Activated T-cell treated with anti-CD3 and anti-CD28 coated beads, Interleukin-2, amount 50 U/mL, for 4 hours (primary cell): ENCODE measurements at regions not wholly inside any gene's neighbourhood (a gene's known extent, or its start where the extent isn't known, plus 50 kb on each side); places are given as distances from the start of the nearest gene placed in this dataset.

Experiments used
- ATAC-seq, 2 donors: fragments of 200-7000 bp; cut with Tn5 transposase; one replicate each; pipeline ENCODE4 v1.10.0; 2021
- DNase-seq: peaks from one replicate; pipeline ENCODE4 v3.0.0-alpha.2; 2020
- H3K27me3 Mint-ChIP-seq: one replicate; pipeline ENCODE4 v1.8.0; 2021; ENCODE audit warnings: low read depth, mixed read lengths
- H3K36me3 Mint-ChIP-seq: one replicate; pipeline ENCODE4 v1.8.0; 2022; ENCODE audit warnings: mixed read lengths; ENCODE audit not compliant: insufficient read depth
- H3K4me1 Mint-ChIP-seq: one replicate; pipeline ENCODE4 v1.8.0; 2021; ENCODE audit warnings: low read depth, mixed read lengths
- H3K4me3 Mint-ChIP-seq: one replicate; pipeline ENCODE4 v1.8.0; 2021; ENCODE audit warnings: mild to moderate bottlenecking, moderate library complexity, mixed read lengths
- H3K9me3 Mint-ChIP-seq: one replicate; pipeline ENCODE4 v1.8.0; 2021; ENCODE audit warnings: mixed read lengths

DNA sequence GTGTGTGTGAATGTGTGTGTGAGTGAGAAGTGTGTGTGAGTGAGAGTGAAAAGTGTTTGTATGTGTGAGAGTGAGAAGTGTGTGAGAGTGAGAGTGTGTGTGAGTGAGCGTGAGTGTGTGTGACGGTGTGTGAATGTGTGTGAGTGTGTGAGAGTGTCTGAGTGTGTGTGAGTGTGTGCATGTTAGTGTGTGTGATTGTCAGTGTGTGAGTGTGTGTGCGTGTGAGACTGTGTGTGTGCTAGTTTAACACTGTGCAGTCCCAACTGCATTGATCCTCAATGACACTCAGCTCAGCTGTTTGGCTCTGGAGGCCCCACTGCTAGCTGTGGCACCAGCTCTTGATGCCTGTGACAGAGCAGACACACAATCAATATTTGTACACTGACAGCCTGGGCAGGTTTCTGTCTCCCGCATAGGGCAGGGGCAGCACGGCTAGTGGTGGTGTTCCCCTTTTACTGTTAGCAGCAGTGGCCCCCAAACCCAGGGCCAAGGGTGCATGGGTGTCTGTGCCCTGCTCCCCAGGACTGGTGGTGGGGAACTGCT is 135.0 kb downstream of the INHBB start:
- peaks cover 4% of the 10 kb centered on the region for H3K27me3 Mint-ChIP-seq
- no peaks in the 10 kb centered on the region for H3K4me1 Mint-ChIP-seq
- no peak overlapping the region for H3K4me3 Mint-ChIP-seq
- ATAC-seq (no peak), DNase-seq (no peak)
- no peaks in the 10 kb centered on the region for H3K9me3 Mint-ChIP-seq
- H3K36me3 Mint-ChIP-seq = no peaks in the 10 kb centered on the region

DNA sequence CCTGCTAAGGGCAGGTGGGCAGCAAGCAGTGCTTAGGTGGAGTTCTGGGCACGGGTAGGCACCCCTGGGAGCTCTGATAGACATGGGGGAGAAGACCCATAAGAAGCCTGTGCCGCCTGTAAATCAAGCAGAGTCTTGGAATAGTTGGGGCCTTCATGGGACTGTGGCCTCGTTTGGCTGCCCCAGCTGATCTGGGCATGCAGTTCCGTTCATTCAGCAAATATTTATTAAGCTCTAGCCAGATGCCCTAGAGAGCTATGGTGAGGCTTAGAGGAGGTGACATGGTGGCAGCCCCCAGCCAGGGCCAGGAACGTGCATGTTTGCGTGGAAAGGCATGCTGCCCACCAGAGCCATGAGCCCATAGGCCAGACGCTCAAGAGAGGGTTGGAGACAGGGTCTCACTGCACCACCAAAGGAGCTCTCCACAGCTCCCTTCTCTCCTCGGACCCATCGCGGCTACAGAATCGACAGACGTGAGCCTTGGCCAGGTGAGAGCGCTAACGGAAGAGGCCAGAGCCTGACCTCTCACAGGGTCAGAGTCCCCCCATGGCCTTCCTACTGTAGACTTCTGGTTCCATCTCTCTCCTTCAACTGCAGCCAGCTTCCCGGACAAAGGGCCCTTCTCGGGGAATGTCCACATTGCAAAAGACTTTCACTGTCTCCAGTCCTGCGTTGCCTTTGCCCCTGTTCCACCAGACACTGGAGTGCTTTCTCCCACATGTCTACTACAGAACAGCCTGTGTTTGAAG is 135.7 kb downstream of the INHBB start:
- Mint-ChIP-seq H3K9me3 (no peaks in the 10 kb centered on the region), H3K4me3 (no peak overlapping the region), H3K4me1 (no peaks in the 10 kb centered on the region), H3K36me3 (no peaks in the 10 kb centered on the region), H3K27me3 (peaks cover 4% of the 10 kb centered on the region)
- DNase-seq = no peak
- no peak for ATAC-seq

DNA sequence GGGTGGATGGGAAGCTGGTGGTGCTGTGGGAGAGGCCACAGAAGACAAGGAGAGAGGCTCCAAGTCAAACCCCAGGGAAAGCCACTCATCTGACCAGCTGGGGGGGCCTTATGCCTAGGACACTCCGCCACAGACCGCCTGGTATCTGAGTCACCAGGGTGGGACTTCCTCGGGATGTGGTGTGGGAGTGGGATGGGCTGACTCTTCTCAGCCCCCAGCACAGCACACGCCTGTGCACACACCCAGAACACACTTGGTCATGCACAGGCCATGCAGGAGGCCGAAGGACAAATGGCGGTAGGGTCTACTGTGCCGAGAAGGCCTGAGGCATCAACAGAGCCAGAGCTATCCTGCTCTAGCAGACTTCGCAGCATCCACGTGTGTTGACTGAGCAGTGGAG is 136.4 kb downstream of the INHBB start:
- no peak for ATAC-seq
- H3K4me3 Mint-ChIP-seq = no peak overlapping the region
- peaks cover 4% of the 10 kb centered on the region for H3K27me3 Mint-ChIP-seq
- no peaks in the 10 kb centered on the region for H3K36me3 Mint-ChIP-seq
- no peak for DNase-seq
- no peaks in the 10 kb centered on the region for H3K4me1 Mint-ChIP-seq
- no peaks in the 10 kb centered on the region for H3K9me3 Mint-ChIP-seq

DNA sequence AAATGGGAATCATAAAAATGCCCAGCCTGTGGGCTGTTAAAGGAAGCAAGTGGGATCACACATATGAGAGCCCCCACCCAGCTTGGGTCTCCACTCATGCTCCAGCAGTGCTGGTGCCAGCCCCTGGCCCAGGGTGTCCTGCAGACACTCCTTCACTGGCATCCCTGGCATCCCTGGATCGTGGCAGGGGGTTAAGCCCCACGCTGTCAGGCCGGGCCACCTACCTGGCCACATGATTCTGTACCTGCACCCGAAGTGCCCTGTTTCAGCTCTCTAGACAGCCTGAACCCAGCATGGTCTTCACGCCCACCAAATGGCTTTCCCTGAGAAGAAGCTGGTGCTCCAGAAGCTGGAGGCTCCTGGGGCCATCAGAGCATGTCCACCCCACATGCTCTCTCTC is 137.4 kb downstream of the INHBB start:
- Mint-ChIP-seq H3K9me3 (no peaks in the 10 kb centered on the region), H3K4me1 (no peaks in the 10 kb centered on the region), H3K27me3 (peaks cover 3% of the 10 kb centered on the region), H3K4me3 (no peak overlapping the region), H3K36me3 (no peaks in the 10 kb centered on the region)
- no peak for DNase-seq
- no peak for ATAC-seq

DNA sequence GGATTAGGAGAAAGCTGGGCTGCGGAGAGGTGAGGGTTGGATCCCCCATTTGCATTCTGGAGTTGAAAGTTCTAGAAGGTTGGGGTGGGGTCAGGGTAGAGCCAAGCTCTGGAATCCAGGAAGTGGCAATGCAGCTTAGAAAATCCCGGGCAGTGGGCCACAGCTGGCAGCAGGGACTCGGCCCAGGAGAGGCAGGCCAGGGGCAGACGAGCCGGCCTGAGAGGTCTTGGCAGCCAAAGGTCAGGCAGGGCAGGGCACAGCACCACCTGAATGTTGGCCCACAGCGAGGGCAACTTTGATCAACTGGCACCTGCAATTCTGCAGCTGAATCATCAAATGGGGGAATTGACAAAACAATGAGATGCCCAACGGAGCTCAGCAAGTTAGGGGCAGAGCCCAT is 139.2 kb downstream of the INHBB start:
- Mint-ChIP-seq H3K4me3 (no peak overlapping the region), H3K36me3 (no peaks in the 10 kb centered on the region), H3K9me3 (no peaks in the 10 kb centered on the region), H3K4me1 (no peaks in the 10 kb centered on the region), H3K27me3 (peaks cover 10% of the 10 kb centered on the region)
- DNase-seq = no peak
- no peak for ATAC-seq

DNA sequence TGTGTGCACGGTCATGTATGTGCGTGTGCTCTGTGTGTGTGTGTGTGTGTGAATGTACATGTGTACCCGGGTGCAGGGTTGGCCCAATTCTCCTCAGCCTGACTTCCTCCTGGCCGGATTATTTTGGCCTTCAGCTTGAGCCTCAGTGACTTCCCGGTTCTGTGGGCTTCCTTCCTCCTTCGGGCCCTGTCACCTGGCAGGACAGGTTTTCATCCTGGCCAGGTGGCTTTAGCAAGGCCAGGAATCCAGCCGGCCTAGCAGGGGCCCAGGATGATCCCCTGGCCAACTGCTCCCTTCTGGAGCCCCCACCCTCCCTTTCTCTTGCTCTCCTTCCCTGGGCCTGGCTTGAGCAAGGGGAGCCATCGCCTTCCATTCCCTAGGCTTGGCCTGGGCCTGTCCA is 140.5 kb downstream of the INHBB start:
- peaks cover 13% of the 10 kb centered on the region for H3K27me3 Mint-ChIP-seq
- no peaks in the 10 kb centered on the region for H3K9me3 Mint-ChIP-seq
- H3K4me3 Mint-ChIP-seq = no peak overlapping the region
- no peaks in the 10 kb centered on the region for H3K4me1 Mint-ChIP-seq
- ATAC-seq (no peak), DNase-seq (no peak)
- H3K36me3 Mint-ChIP-seq = no peaks in the 10 kb centered on the region

DNA sequence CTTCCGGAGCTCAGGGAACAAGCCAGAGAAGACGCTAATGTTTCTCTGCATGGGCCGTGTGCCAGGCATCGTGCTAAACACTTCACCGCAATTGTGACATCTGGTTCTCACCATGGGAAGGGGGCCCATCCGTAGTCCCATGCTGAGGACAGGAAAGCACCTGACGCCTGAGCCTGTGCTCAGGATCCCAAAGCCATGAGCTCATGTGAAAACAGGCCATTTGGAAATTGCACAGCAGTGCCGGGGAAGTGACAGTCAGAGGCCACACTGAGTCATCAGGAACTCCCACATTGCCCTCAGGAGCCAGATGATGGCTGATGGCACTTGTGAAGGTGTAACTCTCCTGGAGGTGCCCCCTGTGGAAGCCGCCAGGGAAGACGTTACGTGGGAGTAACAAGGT is 141.0 kb downstream of the INHBB start:
- H3K9me3 Mint-ChIP-seq = no peaks in the 10 kb centered on the region

DNA sequence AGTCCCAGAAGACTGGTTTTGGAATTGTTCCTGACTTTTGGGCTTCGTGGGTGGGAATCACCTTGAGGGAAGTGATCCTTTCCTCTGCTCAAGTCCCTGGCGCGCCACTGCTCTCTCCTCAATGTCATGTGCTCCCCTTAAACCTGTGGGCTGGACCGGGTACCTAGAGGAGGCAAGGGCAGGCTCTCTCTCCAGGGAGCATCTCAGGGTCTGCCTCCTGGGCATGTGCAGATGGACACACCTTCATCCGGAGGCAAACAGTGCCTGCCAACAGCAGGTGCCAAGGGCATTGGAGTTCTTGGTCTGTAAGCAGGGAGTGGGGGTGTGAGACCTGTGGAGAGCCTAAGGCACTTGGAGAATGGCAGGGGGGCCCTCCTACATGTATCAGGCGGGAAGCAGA is 142.6 kb downstream of the INHBB start:
- no peaks in the 10 kb centered on the region for H3K36me3 Mint-ChIP-seq
- H3K4me1 Mint-ChIP-seq = no peaks in the 10 kb centered on the region
- no peak overlapping the region for H3K4me3 Mint-ChIP-seq
- ATAC-seq = no peak
- no peaks in the 10 kb centered on the region for H3K9me3 Mint-ChIP-seq
- H3K27me3 Mint-ChIP-seq = peaks cover 13% of the 10 kb centered on the region
- DNase-seq = no peak

More for the DNA sequence above, 141.0 kb downstream of the INHBB start:
- Mint-ChIP-seq H3K27me3 (peaks cover 13% of the 10 kb centered on the region), H3K4me1 (no peaks in the 10 kb centered on the region), H3K36me3 (no peaks in the 10 kb centered on the region), H3K4me3 (no peak overlapping the region)
- DNase-seq (no peak), ATAC-seq (no peak)

DNA sequence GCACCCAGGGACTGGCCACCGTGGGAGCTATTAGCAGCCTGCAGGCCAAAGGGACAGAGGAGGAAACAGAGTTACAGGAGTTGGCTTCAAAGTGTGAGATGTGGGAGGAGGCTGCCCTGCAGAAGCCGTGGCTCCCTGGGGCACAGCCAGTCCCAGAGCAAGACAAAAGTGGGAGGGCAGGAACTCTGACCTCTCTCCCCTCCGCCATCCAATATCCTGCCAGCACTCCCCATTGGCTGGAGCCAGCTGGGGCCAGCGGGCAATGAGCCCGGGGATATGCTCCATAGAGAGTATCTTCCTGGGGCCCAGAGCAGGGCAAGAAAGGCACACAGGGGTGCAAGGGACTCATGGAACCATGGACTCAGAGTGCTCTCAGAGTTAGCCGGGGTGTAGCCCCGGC is 143.1 kb downstream of the INHBB start:
- DNase-seq (no peak), ATAC-seq (no peak)
- Mint-ChIP-seq H3K27me3 (peaks cover 13% of the 10 kb centered on the region), H3K4me1 (no peaks in the 10 kb centered on the region), H3K9me3 (no peaks in the 10 kb centered on the region), H3K4me3 (no peak overlapping the region), H3K36me3 (no peaks in the 10 kb centered on the region)

DNA sequence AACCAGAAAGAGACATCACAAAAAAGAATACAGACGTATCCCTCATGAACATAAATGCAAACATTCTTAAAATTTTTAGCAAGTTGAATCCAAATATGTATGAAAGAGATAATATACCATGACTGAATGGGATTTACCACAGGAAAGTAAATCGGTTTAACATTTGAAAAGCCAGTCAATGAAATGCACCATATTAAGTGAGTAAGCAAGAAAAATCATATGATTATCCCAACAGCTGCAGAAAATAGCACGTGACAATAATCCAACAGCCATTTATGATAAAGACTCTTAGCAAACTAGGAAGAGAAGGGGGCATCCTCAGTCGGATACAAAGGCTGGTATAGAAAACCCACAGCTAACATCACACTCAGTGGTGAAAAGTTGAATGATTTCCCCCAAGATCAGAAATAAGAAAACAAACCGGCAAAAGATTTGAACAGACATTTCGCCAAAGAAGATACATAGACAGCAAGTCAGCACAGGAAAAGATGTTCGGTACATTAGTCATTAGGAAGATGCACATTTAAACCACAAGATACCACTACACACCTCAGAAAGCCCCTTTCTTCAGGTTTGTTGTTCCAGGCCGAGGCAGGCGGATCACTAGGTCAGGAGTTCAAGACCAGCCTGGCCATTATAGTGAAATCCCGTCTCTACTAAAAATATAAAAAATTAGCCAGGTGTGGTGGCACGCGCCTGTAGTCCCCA is 144.3 kb downstream of the INHBB start:
- H3K36me3 Mint-ChIP-seq = no peaks in the 10 kb centered on the region
- ATAC-seq = no peak
- no peaks in the 10 kb centered on the region for H3K4me1 Mint-ChIP-seq

DNA sequence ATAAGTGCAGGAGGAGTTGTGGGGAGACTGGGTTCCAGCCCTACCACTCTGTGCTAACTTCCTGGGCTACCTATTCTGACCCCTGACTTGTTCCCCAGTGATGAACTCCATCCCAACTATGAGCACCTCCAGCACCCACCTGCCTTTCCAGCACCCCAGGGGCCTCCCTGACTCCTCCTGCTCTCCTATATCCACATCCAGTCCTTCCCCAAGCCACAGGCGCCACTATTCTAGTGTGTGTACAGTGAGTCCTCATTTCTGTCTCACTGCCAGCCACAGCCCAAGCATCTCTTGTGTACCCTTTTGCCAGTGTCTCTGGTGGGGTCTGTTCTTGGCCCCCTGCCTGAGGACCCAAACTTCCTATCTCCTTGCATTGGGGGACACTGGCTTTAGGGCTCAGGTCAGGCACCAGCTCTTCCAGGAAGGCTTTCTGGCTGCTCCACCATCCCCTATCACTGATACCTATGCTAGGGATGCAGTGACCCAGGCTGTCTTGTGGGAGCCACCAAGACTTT is 145.2 kb downstream of the INHBB start:
- Mint-ChIP-seq H3K4me1 (no peaks in the 10 kb centered on the region), H3K36me3 (no peaks in the 10 kb centered on the region), H3K4me3 (no peak overlapping the region), H3K27me3 (peaks cover 13% of the 10 kb centered on the region), H3K9me3 (no peaks in the 10 kb centered on the region)
- DNase-seq (no peak), ATAC-seq (no peak)

More for the DNA sequence above, 144.3 kb downstream of the INHBB start:
- DNase-seq = no peak
- Mint-ChIP-seq H3K27me3 (peaks cover 13% of the 10 kb centered on the region), H3K4me3 (no peak overlapping the region), H3K9me3 (no peaks in the 10 kb centered on the region)

DNA sequence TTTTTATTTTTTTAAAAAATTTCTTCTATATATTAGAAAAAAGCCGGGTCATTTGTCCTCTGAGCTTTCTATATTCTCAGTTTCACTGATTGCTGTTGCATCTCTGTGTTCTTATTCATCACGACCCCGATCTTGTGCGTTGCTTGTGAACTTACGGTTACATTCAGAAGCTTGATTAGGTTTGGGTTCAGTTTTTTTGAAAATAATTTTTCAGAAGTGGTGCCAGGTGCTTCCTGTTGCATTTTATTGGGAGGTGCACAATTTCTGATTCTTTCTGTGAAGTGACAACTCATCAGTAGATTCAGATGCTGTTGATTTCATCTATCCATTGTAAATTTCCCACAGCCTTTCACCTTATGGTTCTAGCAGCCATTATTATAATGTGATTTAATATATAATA is 147.3 kb downstream of the INHBB start:
- no peaks in the 10 kb centered on the region for H3K9me3 Mint-ChIP-seq
- H3K36me3 Mint-ChIP-seq = no peaks in the 10 kb centered on the region
- ATAC-seq (no peak), DNase-seq (no peak)
- H3K4me3 Mint-ChIP-seq = no peak overlapping the region
- peaks cover 13% of the 10 kb centered on the region for H3K27me3 Mint-ChIP-seq
- H3K4me1 Mint-ChIP-seq = no peaks in the 10 kb centered on the region

DNA sequence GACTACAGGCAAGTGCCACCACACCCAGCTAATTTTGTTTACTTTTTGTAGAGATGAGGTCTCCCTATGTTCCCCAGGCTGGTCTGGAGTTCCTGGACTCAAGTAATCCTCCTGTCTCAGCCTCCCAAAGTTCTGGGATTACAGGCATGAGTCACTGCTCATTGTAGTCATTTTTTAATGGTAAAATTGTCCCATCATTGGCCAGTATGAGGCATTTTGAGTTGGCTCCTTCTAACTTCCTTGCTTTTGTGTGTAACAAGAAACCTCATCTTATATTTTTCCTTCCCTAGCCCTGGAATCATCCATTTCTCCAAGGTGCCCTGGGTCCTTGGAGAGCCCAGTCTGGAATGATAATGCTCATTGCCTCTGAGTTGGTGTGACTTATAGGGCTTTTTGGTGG is 148.5 kb downstream of the INHBB start:
- H3K4me3 Mint-ChIP-seq = no peak overlapping the region
- ATAC-seq = no peak

DNA sequence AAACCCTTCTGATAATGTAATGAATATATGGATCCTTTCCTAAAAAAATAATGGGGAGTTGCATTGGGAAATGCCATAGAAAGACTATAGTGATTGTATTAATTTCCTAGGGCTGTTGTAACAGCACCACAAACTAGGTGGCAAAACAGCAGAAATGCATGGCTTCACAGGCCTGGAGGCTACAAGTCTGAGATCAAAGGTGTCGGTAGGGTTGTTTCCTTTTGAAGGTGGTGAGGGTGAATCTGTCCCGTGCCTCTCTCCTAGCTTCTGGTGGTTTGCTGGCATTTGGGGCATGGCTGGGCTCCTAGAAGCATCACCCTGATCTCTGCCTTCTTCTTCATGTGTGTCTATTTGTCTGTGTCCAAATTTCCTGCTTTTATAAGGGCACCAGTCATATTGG is 149.7 kb downstream of the INHBB start:
- H3K36me3 Mint-ChIP-seq = no peaks in the 10 kb centered on the region
- H3K4me3 Mint-ChIP-seq = no peak overlapping the region
- ATAC-seq (no peak), DNase-seq (no peak)
- H3K4me1 Mint-ChIP-seq = no peaks in the 10 kb centered on the region
- H3K9me3 Mint-ChIP-seq = no peaks in the 10 kb centered on the region
- peaks cover 11% of the 10 kb centered on the region for H3K27me3 Mint-ChIP-seq

More for the DNA sequence above, 148.5 kb downstream of the INHBB start:
- no peaks in the 10 kb centered on the region for H3K36me3 Mint-ChIP-seq
- H3K27me3 Mint-ChIP-seq = peaks cover 13% of the 10 kb centered on the region
- H3K9me3 Mint-ChIP-seq = no peaks in the 10 kb centered on the region
- DNase-seq = no peak
- H3K4me1 Mint-ChIP-seq = no peaks in the 10 kb centered on the region

DNA sequence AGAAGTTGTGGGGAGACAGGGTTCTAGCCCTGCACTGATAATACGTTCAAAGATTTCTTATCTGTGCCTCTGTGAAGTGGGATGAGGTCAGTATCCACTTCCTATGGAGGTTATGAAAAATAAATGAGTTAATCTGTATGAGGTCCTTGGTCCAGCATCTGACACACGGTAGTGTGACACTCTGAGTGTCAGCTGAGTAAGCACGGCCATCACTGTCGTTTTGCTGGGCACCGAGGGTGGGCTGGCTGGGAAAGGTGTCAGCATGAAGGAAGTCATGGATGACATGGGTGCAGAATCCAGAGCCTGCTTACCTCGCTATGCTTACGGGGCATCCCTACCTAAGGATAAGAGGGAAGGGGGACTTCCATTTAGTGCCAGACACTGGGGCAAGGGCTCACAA is 150.3 kb downstream of the INHBB start:
- Mint-ChIP-seq H3K4me3 (no peak overlapping the region), H3K36me3 (no peaks in the 10 kb centered on the region), H3K4me1 (no peaks in the 10 kb centered on the region), H3K27me3 (peaks cover 11% of the 10 kb centered on the region), H3K9me3 (no peaks in the 10 kb centered on the region)
- ATAC-seq = no peak
- no peak for DNase-seq
